Ovary (tissue), 3 donors: ENCODE measurements at regions not wholly inside any gene's neighbourhood (a gene's known extent, or its start where the extent isn't known, plus 50 kb on each side); places are given as distances from the start of the nearest gene placed in this dataset.

ENCODE experiments used
- EP300 ChIP-seq: sonication (generic); formaldehyde crosslinking; IDR thresholded peaks from one replicate; pipeline ENCODE4 v1.6.1; 2017; ENCODE audit warnings: antibody characterized with exemption
- POLR2A ChIP-seq: fragments of 450-650 bp; IDR thresholded peaks from one replicate; pipeline ENCODE4 v1.6.1; 2017; ENCODE audit warnings: antibody characterized with exemption, mild to moderate bottlenecking, moderate library complexity
- TF ChIP-seq, protein P1 (sequence below), 3 donors: fragments of 450-650 bp in 2 of 3; fragments of 200-600 bp in 1 of 3; IDR thresholded peaks; one replicate each; pipeline versions ENCODE4 v1.5.1 to v1.8.0; 2016 to 2022; ENCODE audit warnings: antibody characterized with exemption in 3 of 3, mild to moderate bottlenecking in 1 of 3
- donor health status: DM: no; HTN: no; CAD: no.

DNA sequence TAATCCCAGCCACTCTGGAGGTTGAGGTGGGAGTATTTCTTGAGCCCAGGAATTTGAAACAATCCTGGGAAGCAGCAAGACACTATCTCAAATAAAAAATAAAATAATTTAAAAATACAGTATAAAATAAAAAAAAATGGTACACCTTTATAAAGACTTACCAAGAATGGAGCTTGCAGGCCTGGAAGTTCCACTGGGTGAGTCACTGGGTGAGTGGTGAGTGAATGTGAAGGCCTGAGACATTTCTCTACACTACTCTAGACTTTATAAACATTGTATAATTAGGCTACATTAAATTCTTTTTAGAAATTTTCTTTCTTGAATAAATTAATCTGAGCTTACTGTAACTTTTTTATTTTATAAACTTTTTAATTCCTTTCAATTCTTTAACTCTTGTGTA is 609.1 kb upstream of the BCHE start:
- no peak for TF ChIP-seq POLR2A
- TF ChIP-seq EP300, result no peak
- TF ChIP-seq, protein P1, sequence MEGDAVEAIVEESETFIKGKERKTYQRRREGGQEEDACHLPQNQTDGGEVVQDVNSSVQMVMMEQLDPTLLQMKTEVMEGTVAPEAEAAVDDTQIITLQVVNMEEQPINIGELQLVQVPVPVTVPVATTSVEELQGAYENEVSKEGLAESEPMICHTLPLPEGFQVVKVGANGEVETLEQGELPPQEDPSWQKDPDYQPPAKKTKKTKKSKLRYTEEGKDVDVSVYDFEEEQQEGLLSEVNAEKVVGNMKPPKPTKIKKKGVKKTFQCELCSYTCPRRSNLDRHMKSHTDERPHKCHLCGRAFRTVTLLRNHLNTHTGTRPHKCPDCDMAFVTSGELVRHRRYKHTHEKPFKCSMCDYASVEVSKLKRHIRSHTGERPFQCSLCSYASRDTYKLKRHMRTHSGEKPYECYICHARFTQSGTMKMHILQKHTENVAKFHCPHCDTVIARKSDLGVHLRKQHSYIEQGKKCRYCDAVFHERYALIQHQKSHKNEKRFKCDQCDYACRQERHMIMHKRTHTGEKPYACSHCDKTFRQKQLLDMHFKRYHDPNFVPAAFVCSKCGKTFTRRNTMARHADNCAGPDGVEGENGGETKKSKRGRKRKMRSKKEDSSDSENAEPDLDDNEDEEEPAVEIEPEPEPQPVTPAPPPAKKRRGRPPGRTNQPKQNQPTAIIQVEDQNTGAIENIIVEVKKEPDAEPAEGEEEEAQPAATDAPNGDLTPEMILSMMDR (IDR thresholded peaks at IDR 0.05), result no peak
